ENCODE measurements at regions not wholly inside any gene's neighbourhood (a gene's known extent, or its start where the extent isn't known, plus 50 kb on each side); places are given as distances from the start of the nearest gene placed in this dataset.

GRCh38 chr2:166560022-166560421 is 66.0 kb upstream of the SCN7A start:
- TF ChIP-seq CTCF (conservative IDR thresholded peaks at IDR 0.05; ENCODE audit: low read depth in 2 of 2) (no peak), CREB1 (CRISPR knock-in tag; IDR thresholded peaks at IDR 0.05; ENCODE audit: low read depth) (no peak), EZH2 (IDR thresholded peaks at IDR 0.05; ENCODE audit: low read depth, unreplicated experiment) (no peak), EZH2phosphoT487 (IDR thresholded peaks at IDR 0.05; ENCODE audit: unreplicated experiment) (no peak), REST (IDR thresholded peaks at IDR 0.05; ENCODE audit: unreplicated experiment) (no peak), POLR2AphosphoS5 (IDR thresholded peaks at IDR 0.05; ENCODE audit: low read depth) (no peak), NANOG (IDR thresholded peaks at IDR 0.05; ENCODE audit: borderline replicate concordance) (no peak), ETS1 (IDR thresholded peaks at IDR 0.05) (no peak), JUNB (IDR thresholded peaks at IDR 0.05; ENCODE audit: unreplicated experiment) (no peak), ZNF331 (CRISPR knock-in tag; IDR thresholded peaks at IDR 0.05; ENCODE audit: low read depth) (no peak)

All from GM23338 (cell line).